IMR-90 (cell line): ENCODE measurements at regions not wholly inside any gene's neighbourhood (a gene's known extent, or its start where the extent isn't known, plus 50 kb on each side); places are given as distances from the start of the nearest gene placed in this dataset.
"Not testable (repeated sequence)": the region's sequence is repeated elsewhere in the genome, so short reads cannot be mapped to it uniquely, and the experiment has no call there.

Experiments used
- ATAC-seq: fragments of 200-7000 bp; cut with Tn5 transposase; 2 replicates; pipeline ENCODE4 v1.9.1; 2020; ENCODE audit warnings: low read depth, mild to moderate bottlenecking, moderate library complexity
- BruUV-seq: library from RNA; stranded (reverse); fragments of 400-500 nt; replicated peaks from 2 replicates; lab custom pipeline; 2021; lab: Mats Ljungman, UMichigan
- CTCF ChIA-PET: fragments of 300-600 bp; formaldehyde crosslinking; extraction: SDS; loops from one replicate; lab custom pipeline; 2021; ENCODE audit warnings: antibody characterized with exemption; lab: Yijun Ruan, JAX
- POLR2A ChIA-PET: fragments of 300-600 bp; sonication (Branson Sonifier 250); formaldehyde crosslinking; loops from one replicate; lab custom pipeline; 2022; ENCODE audit warnings: antibody characterized with exemption; ENCODE audit not compliant: unreplicated experiment; lab: Charles Lee
- DNase-seq: peaks from one replicate; pipeline ENCODE4 v3.0.0; 2013
- H2AFZ ChIP-seq: replicated peaks from 2 replicates; pipeline ENCODE3; 2013; ENCODE audit warnings: low read length, mild to moderate bottlenecking; ENCODE audit not compliant: poor library complexity
- H2AK5ac ChIP-seq: 2 replicates; pipeline ENCODE4 v1.6.1; 2013; ENCODE audit warnings: low read depth, low read length, inconsistent platforms
- H2AK9ac ChIP-seq: replicated peaks from 2 replicates; pipeline ENCODE3; 2013; ENCODE audit warnings: mild to moderate bottlenecking, low read depth, low read length, moderate library complexity; ENCODE audit not compliant: poor library complexity
- H2BK120ac ChIP-seq: 2 replicates; pipeline ENCODE4 v1.6.1; 2013; ENCODE audit warnings: low read depth, low read length, inconsistent platforms
- H2BK15ac ChIP-seq: 3 replicates; pipeline ENCODE4 v1.6.1; 2013; ENCODE audit warnings: low read depth, low read length, inconsistent platforms
- H2BK20ac ChIP-seq: 2 replicates; pipeline ENCODE4 v1.6.1; 2013; ENCODE audit warnings: low read depth, mild to moderate bottlenecking, inconsistent platforms, low read length, moderate library complexity
- H2BK5ac ChIP-seq: 2 replicates; pipeline ENCODE4 v1.6.1; 2013; ENCODE audit warnings: mild to moderate bottlenecking, low read depth, low read length, inconsistent platforms; ENCODE audit not compliant: poor library complexity, severe bottlenecking
- H3K14ac ChIP-seq: replicated peaks from 2 replicates; pipeline ENCODE4 v1.6.1; 2013; ENCODE audit warnings: low read depth, low read length, inconsistent platforms
- H3K18ac ChIP-seq: 2 replicates; pipeline ENCODE4 v1.6.1; 2013; ENCODE audit warnings: low read depth, low read length, control low read depth
- H3K23ac ChIP-seq: 2 replicates; pipeline ENCODE4 v1.6.1; 2013; ENCODE audit warnings: low read depth, low read length, inconsistent platforms
- H3K27ac ChIP-seq: 2 replicates; pipeline ENCODE4 v1.5.1; 2013; ENCODE audit warnings: mild to moderate bottlenecking, control low read depth, low read length; ENCODE audit not compliant: insufficient read depth
- H3K27me3 ChIP-seq: 2 replicates; pipeline ENCODE4 v1.6.1; 2013; ENCODE audit warnings: low read length; ENCODE audit not compliant: control insufficient read depth, insufficient read depth
- H3K36me3 ChIP-seq: 2 replicates; pipeline ENCODE4 v1.6.1; 2013; ENCODE audit warnings: low read length, mixed read lengths; ENCODE audit not compliant: control insufficient read depth, insufficient read depth
- H3K4ac ChIP-seq: 2 replicates; pipeline ENCODE4 v1.6.1; 2013; ENCODE audit warnings: low read depth, low read length, inconsistent platforms
- H3K4me1 ChIP-seq: 2 replicates; pipeline ENCODE4 v1.6.1; 2013; ENCODE audit warnings: low read length, mixed read lengths; ENCODE audit not compliant: control insufficient read depth, insufficient read depth
- H3K4me2 ChIP-seq: 2 replicates; pipeline ENCODE4 v1.6.1; 2013; ENCODE audit warnings: low read depth, mild to moderate bottlenecking, control low read depth, low read length, moderate library complexity
- H3K4me3 ChIP-seq: 2 replicates; pipeline ENCODE4 v1.5.1; 2013; ENCODE audit warnings: low read depth, mild to moderate bottlenecking, control low read depth, low read length, moderate library complexity; ENCODE audit not compliant: insufficient read depth
- H3K56ac ChIP-seq: 2 replicates; pipeline ENCODE4 v1.6.1; 2013; ENCODE audit warnings: low read length, inconsistent platforms; ENCODE audit not compliant: insufficient read depth; ENCODE audit errors: extremely low read depth
- H3K79me1 ChIP-seq, 2 experiments: 2 replicates each; pipeline ENCODE4 v1.6.1; 2013; ENCODE audit warnings: low read length in 2 of 2, inconsistent platforms in 1 of 2, low read depth in 1 of 2
- H3K9ac ChIP-seq: 2 replicates; pipeline ENCODE4 v1.6.1; 2013; ENCODE audit warnings: low read depth, low read length, control low read depth
- H3K9me1 ChIP-seq: 2 replicates; pipeline ENCODE4 v1.6.1; 2013; ENCODE audit warnings: low read length, inconsistent platforms; ENCODE audit not compliant: insufficient read depth
- H3K9me3 ChIP-seq: 2 replicates; pipeline ENCODE4 v1.6.1; 2013; ENCODE audit warnings: low read length; ENCODE audit not compliant: control insufficient read depth, insufficient read depth
- H4K20me1 ChIP-seq: 2 replicates; pipeline ENCODE4 v1.6.1; 2013; ENCODE audit warnings: low read length, inconsistent platforms; ENCODE audit not compliant: insufficient read depth
- H4K5ac ChIP-seq: 2 replicates; pipeline ENCODE4 v1.6.1; 2013; ENCODE audit warnings: mild to moderate bottlenecking, low read depth, low read length, control low read depth
- H4K8ac ChIP-seq, 2 experiments: 2 replicates each; pipeline ENCODE4 v1.6.1; 2013; ENCODE audit warnings: low read depth in 2 of 2, low read length in 2 of 2, control low read depth in 1 of 2, inconsistent platforms in 1 of 2
- H4K91ac ChIP-seq: 2 replicates; pipeline ENCODE4 v1.6.1; 2013; ENCODE audit warnings: low read depth, low read length, inconsistent platforms; ENCODE audit not compliant: insufficient read depth
- WGBS, 2 experiments: methylation state at CpG; one replicate each; pipeline versions ENCODE4 v1.1.5 to v1.1.7; 2013; ENCODE audit warnings: missing lambda C conversion rate in 2 of 2; ENCODE audit not compliant: insufficient read length in 1 of 2; ENCODE audit errors: extremely low coverage in 2 of 2; 5-methylcytosine and 5-hydroxymethylcytosine counted together
- dilution Hi-C: fragments of 300-500 bp; cut with HindIII; formaldehyde crosslinking; loops from one replicate; pipeline ENCODE4 v1.14.3; 2018; ENCODE audit warnings: low sequenced_read_pairs; ENCODE audit not compliant: unreplicated experiment
- in situ Hi-C: fragments of 300-500 bp; cut with MboI; formaldehyde crosslinking; loops from 3 replicates; pipeline ENCODE4 v1.14.3; 2019; ENCODE audit warnings: low sequenced_read_pairs, inconsistent platforms, mixed read lengths
- intact Hi-C: fragments of 100-400 bp; cut with micrococcal nuclease; formaldehyde crosslinking; loops from 2 replicates; pipeline ENCODE4 v1.10.0; 2022

- H3K9ac ChIP-seq, H2BK120ac ChIP-seq, H4K5ac ChIP-seq, CTCF ChIA-PET, H3K27ac ChIP-seq, H4K91ac ChIP-seq, H3K9me3 ChIP-seq, BruUV-seq, H2BK20ac ChIP-seq, H4K20me1 ChIP-seq, H3K14ac ChIP-seq, H3K9me1 ChIP-seq, H2BK15ac ChIP-seq, H3K4me3 ChIP-seq, in situ Hi-C loops, H2AFZ ChIP-seq, H3K56ac ChIP-seq, H3K4me2 ChIP-seq, H2AK9ac ChIP-seq, ATAC-seq, H3K79me1 ChIP-seq, H3K4me1 ChIP-seq, H3K4ac ChIP-seq, intact Hi-C loops, H4K8ac ChIP-seq, H2BK5ac ChIP-seq, H3K36me3 ChIP-seq, H3K18ac ChIP-seq, dilution Hi-C loops, DNase-seq, H3K23ac ChIP-seq, POLR2A ChIA-PET, H2AK5ac ChIP-seq, H3K27me3 ChIP-seq: not testable (repeated sequence)
- WGBS, 2 experiments, result no CpG with 5 or more reads among the region's 4 CpGs
Observed at GRCh38 chrX:55866779-55867178, 149.2 kb downstream of the RRAGB start.
